PFSK-1 (cell line): ENCODE measurements at regions not wholly inside any gene's neighbourhood (a gene's known extent, or its start where the extent isn't known, plus 50 kb on each side); places are given as distances from the start of the nearest gene placed in this dataset.

ENCODE experiments used
- FOXP2 ChIP-seq: optimal IDR thresholded peaks from 2 replicates; pipeline ENCODE3; 2011; ENCODE audit warnings: borderline replicate concordance, control low read depth, inconsistent platforms; ENCODE audit not compliant: insufficient read depth; ENCODE audit errors: extremely low read length, extremely low read depth
- POLR2AphosphoS5 ChIP-seq: IDR thresholded peaks from 2 replicates; pipeline ENCODE4 v1.6.1; 2012; ENCODE audit warnings: low read depth, mild to moderate bottlenecking, control low read depth, low read length, moderate library complexity
- SIN3A ChIP-seq: IDR thresholded peaks from 2 replicates; pipeline ENCODE4 v1.6.1; 2012; ENCODE audit warnings: mild to moderate bottlenecking, low read length, moderate library complexity, borderline replicate concordance; ENCODE audit not compliant: insufficient read depth
- TAF1 ChIP-seq: IDR thresholded peaks from 2 replicates; pipeline ENCODE4 v1.6.1; 2012; ENCODE audit warnings: low read length, control low read depth, borderline replicate concordance; ENCODE audit not compliant: insufficient read depth
- TF ChIP-seq, protein P1 (sequence below), 2 experiments: IDR thresholded peaks; 2 replicates each; pipeline versions ENCODE4 v1.6.1 to v1.8.0; 2011 to 2012; ENCODE audit warnings: low read depth in 2 of 2, low read length in 2 of 2, control low read depth in 1 of 2, inconsistent platforms in 1 of 2, mild to moderate bottlenecking in 1 of 2, moderate library complexity in 1 of 2; ENCODE audit not compliant: insufficient read depth in 1 of 2

- TF ChIP-seq TAF1 (no peak), FOXP2 (no peak), SIN3A (no peak), POLR2AphosphoS5 (no peak)
- TF ChIP-seq, protein P1, sequence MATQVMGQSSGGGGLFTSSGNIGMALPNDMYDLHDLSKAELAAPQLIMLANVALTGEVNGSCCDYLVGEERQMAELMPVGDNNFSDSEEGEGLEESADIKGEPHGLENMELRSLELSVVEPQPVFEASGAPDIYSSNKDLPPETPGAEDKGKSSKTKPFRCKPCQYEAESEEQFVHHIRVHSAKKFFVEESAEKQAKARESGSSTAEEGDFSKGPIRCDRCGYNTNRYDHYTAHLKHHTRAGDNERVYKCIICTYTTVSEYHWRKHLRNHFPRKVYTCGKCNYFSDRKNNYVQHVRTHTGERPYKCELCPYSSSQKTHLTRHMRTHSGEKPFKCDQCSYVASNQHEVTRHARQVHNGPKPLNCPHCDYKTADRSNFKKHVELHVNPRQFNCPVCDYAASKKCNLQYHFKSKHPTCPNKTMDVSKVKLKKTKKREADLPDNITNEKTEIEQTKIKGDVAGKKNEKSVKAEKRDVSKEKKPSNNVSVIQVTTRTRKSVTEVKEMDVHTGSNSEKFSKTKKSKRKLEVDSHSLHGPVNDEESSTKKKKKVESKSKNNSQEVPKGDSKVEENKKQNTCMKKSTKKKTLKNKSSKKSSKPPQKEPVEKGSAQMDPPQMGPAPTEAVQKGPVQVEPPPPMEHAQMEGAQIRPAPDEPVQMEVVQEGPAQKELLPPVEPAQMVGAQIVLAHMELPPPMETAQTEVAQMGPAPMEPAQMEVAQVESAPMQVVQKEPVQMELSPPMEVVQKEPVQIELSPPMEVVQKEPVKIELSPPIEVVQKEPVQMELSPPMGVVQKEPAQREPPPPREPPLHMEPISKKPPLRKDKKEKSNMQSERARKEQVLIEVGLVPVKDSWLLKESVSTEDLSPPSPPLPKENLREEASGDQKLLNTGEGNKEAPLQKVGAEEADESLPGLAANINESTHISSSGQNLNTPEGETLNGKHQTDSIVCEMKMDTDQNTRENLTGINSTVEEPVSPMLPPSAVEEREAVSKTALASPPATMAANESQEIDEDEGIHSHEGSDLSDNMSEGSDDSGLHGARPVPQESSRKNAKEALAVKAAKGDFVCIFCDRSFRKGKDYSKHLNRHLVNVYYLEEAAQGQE (IDR thresholded peaks at IDR 0.05; ENCODE audit: insufficient read depth in 1 of 2, low read depth in 2 of 2, low read length in 2 of 2): no peak
These were observed 1201.9 kb downstream of the STIM2 start for GRCh38 chr4:28062562-28062961.

DNA sequence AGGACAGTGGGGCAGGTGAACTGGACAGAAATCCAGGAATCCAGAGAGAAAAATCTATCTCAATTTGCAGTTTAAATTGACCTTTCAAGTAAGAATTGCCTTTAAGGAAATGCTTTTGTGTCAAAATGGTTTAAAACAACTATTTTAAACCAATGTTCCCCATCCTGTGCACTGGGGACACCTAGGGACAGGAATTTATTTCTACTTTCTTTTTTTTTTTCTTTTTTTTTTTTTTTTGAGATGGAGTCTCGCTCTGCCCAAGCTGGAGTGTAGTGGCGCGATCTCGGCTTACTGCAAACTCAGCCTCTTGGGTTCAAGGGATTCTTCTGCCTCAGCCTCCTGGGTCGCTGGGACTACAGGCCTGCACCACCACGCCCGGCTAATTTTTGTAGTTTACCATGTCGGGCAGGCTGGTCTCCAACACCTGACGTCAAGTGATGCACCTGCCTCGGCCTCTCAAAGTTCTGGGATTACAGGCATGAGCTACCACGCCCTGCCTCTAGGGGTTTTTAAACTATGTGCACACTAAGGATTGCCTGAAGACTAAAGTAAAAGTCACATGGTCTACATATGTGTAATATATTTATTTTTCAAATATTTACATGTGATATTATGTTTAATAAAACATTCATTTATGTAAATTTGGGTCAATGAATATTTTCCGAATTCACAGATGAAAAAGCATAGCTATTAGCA lies 1213.4 kb downstream of the STIM2 start:
- TF ChIP-seq POLR2AphosphoS5 (no peak), SIN3A (no peak), FOXP2 (no peak), TAF1 (no peak)
- TF ChIP-seq, protein P1 (IDR thresholded peaks at IDR 0.05; ENCODE audit: insufficient read depth in 1 of 2, low read depth in 2 of 2, low read length in 2 of 2): no peak

DNA sequence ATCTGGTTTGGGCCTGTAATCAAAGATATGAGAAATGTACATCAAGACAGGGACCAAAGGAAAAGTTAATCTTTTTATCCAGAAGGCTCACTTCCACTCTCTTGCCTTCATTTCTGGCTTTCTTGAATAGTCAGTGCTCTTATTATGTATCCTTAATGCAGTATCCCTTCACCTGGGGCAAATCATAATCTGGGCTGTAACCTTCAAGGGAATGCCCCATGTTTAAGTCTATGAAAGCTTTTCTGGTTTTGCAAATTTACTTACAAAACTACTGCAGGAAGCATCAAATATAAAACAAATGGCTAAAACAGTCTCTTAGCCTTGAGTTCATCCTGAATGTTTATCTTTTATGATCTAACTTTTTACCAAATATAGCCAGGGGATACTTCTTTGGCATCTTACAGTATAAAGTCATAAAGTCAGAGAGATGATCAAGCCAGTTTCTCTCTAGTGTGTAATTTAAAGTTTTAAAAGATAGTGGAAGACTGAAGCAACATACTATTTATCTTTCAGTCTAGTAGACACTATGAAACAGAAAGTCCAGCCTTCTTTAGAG lies 1214.8 kb downstream of the STIM2 start:
- no peak for TF ChIP-seq POLR2AphosphoS5

- TF ChIP-seq FOXP2 (no peak), SIN3A (no peak), TAF1 (no peak), POLR2AphosphoS5 (no peak)
- TF ChIP-seq, protein P1 (IDR thresholded peaks at IDR 0.05; ENCODE audit: insufficient read depth in 1 of 2, low read depth in 2 of 2, low read length in 2 of 2): no peak
These were observed 1222.2 kb downstream of the STIM2 start for GRCh38 chr4:28082686-28083390.

- TF ChIP-seq SIN3A (no peak), POLR2AphosphoS5 (no peak), TAF1 (no peak), FOXP2 (no peak)
- TF ChIP-seq, protein P1 (IDR thresholded peaks at IDR 0.05; ENCODE audit: insufficient read depth in 1 of 2, low read depth in 2 of 2, low read length in 2 of 2): no peak
These were observed 1232.0 kb downstream of the STIM2 start for GRCh38 chr4:28092610-28093009.
